Osteoblast (primary cell): ENCODE measurements at regions not wholly inside any gene's neighbourhood (a gene's known extent, or its start where the extent isn't known, plus 50 kb on each side); places are given as distances from the start of the nearest gene placed in this dataset.
A peak's percentile ranks its signal among the peaks of the same experiment; 100 is the strongest.

Experiments
- DNase-seq: peaks from one replicate; pipeline ENCODE4 v3.0.0; 2011; ENCODE audit warnings: low spot score, mixed read lengths; ENCODE audit not compliant: insufficient read length; ENCODE audit errors: missing footprints
- H2AFZ ChIP-seq: 2 replicates; pipeline ENCODE4 v1.6.0; 2011; ENCODE audit warnings: mild to moderate bottlenecking, low read length
- H3K27ac ChIP-seq: 2 replicates; pipeline ENCODE4 v1.5.1; 2011; ENCODE audit warnings: mild to moderate bottlenecking, low read depth, low read length, moderate library complexity
- H3K27me3 ChIP-seq: 2 replicates; pipeline ENCODE4 v1.6.0; 2012; ENCODE audit warnings: mild to moderate bottlenecking, control low read depth, inconsistent platforms, low read length, moderate library complexity; ENCODE audit not compliant: insufficient read depth
- H3K36me3 ChIP-seq: 2 replicates; pipeline ENCODE4 v1.5.1; 2011; ENCODE audit warnings: mild to moderate bottlenecking, low read length, control low read depth, moderate library complexity; ENCODE audit not compliant: insufficient read depth
- H3K4me1 ChIP-seq: 2 replicates; pipeline ENCODE4 v1.5.1; 2011; ENCODE audit warnings: mild to moderate bottlenecking, low read length, control low read depth, moderate library complexity; ENCODE audit not compliant: insufficient read depth
- H3K4me2 ChIP-seq: 2 replicates; pipeline ENCODE4 v1.6.0; 2011; ENCODE audit warnings: mild to moderate bottlenecking, low read length; ENCODE audit not compliant: insufficient read depth
- H3K4me3 ChIP-seq: fragments of 200-600 bp; sonication (generic); 3 replicates; pipeline ENCODE4 v1.5.1; 2012; ENCODE audit warnings: mild to moderate bottlenecking, low read length, inconsistent platforms; ENCODE audit not compliant: insufficient read depth
- H3K79me2 ChIP-seq: 2 replicates; pipeline ENCODE4 v1.6.0; 2012; ENCODE audit warnings: mild to moderate bottlenecking, low read length, control low read depth, inconsistent platforms; ENCODE audit not compliant: insufficient read depth
- H3K9me3 ChIP-seq: 2 replicates; pipeline ENCODE4 v1.5.1; 2011; ENCODE audit warnings: low read depth, low read length, control low read depth
- H4K20me1 ChIP-seq: 2 replicates; pipeline ENCODE4 v1.6.0; 2012; ENCODE audit warnings: mild to moderate bottlenecking, low read length, control low read depth; ENCODE audit not compliant: insufficient read depth
- CTCF ChIP-seq: IDR thresholded peaks from 2 replicates; pipeline ENCODE4 v1.5.1; 2011; ENCODE audit warnings: mild to moderate bottlenecking, low read depth, low read length, moderate library complexity; ENCODE audit errors: extremely low read depth

GRCh38 chr13:43990829-43991228 is 111.1 kb downstream of the LACC1 start:
- TF ChIP-seq CTCF, result no peak
- H4K20me1 ChIP-seq, result no peaks in the 10 kb centered on the region
- DNase-seq, result no peak
- no peak overlapping the region for H3K27ac ChIP-seq
- H3K27me3 ChIP-seq, result peaks cover 19% of the 10 kb centered on the region
- H3K4me2 ChIP-seq, result no peak overlapping the region
- H3K36me3 ChIP-seq, result no peaks in the 10 kb centered on the region
- H2AFZ ChIP-seq, result no peak overlapping the region
- H3K4me3 ChIP-seq, result no peak overlapping the region
- H3K4me1 ChIP-seq, result no peaks in the 10 kb centered on the region
- no peaks in the 10 kb centered on the region for H3K79me2 ChIP-seq
- no peaks in the 10 kb centered on the region for H3K9me3 ChIP-seq

GRCh38 chr13:43991773-43992201 is 112.1 kb downstream of the LACC1 start:
- no peaks in the 10 kb centered on the region for H3K9me3 ChIP-seq
- no peaks in the 10 kb centered on the region for H4K20me1 ChIP-seq
- no peak overlapping the region for H3K4me2 ChIP-seq
- no peaks in the 10 kb centered on the region for H3K79me2 ChIP-seq
- no peaks in the 10 kb centered on the region for H3K4me1 ChIP-seq
- H3K27ac ChIP-seq, result no peak overlapping the region
- H3K27me3 ChIP-seq, result peaks cover 28% of the 10 kb centered on the region
- no peak for TF ChIP-seq CTCF
- H2AFZ ChIP-seq, result no peak overlapping the region
- H3K36me3 ChIP-seq, result no peaks in the 10 kb centered on the region
- no peak overlapping the region for H3K4me3 ChIP-seq
- DNase-seq, result no peak

DNA sequence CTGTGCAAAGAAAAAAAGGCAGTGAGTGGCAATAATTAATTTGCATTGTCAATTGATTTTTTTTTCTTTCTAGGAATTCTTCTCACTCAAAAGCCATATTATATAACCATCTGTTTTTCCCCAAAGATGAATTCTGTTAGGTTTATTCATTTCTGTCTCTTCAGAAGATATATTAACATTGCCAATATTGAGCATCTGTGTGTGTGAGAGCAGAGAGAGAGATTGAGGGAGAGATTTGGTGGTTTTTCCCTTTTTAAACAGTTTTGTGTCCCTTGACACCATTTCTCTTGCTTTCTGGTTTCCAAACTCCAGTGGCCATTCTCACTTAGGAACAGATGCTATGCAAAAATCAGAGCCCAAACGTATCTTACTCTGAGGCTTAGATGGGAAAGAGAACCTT is 112.5 kb downstream of the LACC1 start:
- Histone ChIP-seq H3K4me3 (no peak overlapping the region), H3K79me2 (no peaks in the 10 kb centered on the region), H3K9me3 (no peaks in the 10 kb centered on the region), H3K27me3 (peaks cover 32% of the 10 kb centered on the region), H3K27ac (no peak overlapping the region), H3K4me1 (no peaks in the 10 kb centered on the region), H3K36me3 (no peaks in the 10 kb centered on the region), H4K20me1 (no peaks in the 10 kb centered on the region), H3K4me2 (no peak overlapping the region), H2AFZ (no peak overlapping the region)
- TF ChIP-seq CTCF, result no peak
- peak; percentile 37 for DNase-seq

- no peak for DNase-seq
- Histone ChIP-seq H3K79me2 (no peaks in the 10 kb centered on the region), H4K20me1 (no peaks in the 10 kb centered on the region), H3K27me3 (peaks cover 28% of the 10 kb centered on the region), H3K4me3 (no peak overlapping the region), H3K4me2 (no peak overlapping the region), H3K9me3 (no peaks in the 10 kb centered on the region), H2AFZ (no peak overlapping the region), H3K36me3 (no peaks in the 10 kb centered on the region), H3K27ac (no peak overlapping the region), H3K4me1 (no peaks in the 10 kb centered on the region)
- no peak for TF ChIP-seq CTCF
Measured at GRCh38 chr13:43994999-43995859, 115.5 kb downstream of the LACC1 start.
